Fibroblast of lung (primary cell): ENCODE measurements at regions not wholly inside any gene's neighbourhood (a gene's known extent, or its start where the extent isn't known, plus 50 kb on each side); places are given as distances from the start of the nearest gene placed in this dataset.

Experiments used
- DNase-seq, 2 donors: peaks; one replicate each; pipeline versions ENCODE4 v3.0.0 to v3.0.0-alpha.2; 2010; ENCODE audit warnings: low read depth in 2 of 2
- H2AFZ ChIP-seq: 2 replicates; pipeline ENCODE4 v1.5.1; 2012; ENCODE audit warnings: low read length, control low read depth, inconsistent platforms
- H3K27ac ChIP-seq: 2 replicates; pipeline ENCODE4 v1.5.1; 2011; ENCODE audit warnings: low read length, control low read depth; ENCODE audit not compliant: insufficient read depth
- H3K27me3 ChIP-seq: 2 replicates; pipeline ENCODE4 v1.5.1; 2011; ENCODE audit warnings: mild to moderate bottlenecking, low read length; ENCODE audit not compliant: control insufficient read depth, insufficient read depth
- H3K36me3 ChIP-seq: 2 replicates; pipeline ENCODE4 v1.5.1; 2011; ENCODE audit warnings: low read length; ENCODE audit not compliant: control insufficient read depth, insufficient read depth
- H3K4me1 ChIP-seq: 2 replicates; pipeline ENCODE4 v1.5.1; 2011; ENCODE audit warnings: low read length; ENCODE audit not compliant: control insufficient read depth, insufficient read depth; ENCODE audit errors: extremely low read depth
- H3K4me2 ChIP-seq: 2 replicates; pipeline ENCODE4 v1.5.1; 2011; ENCODE audit warnings: low read length, control low read depth; ENCODE audit not compliant: insufficient read depth; ENCODE audit errors: extremely low read depth
- H3K4me3 ChIP-seq, 4 experiments: fragments of 200-600 bp in 1 of 4; sonication (generic) in 1 of 4; replicated peaks in 1 of 4; 2 replicates each; pipeline ENCODE4 v1.5.1; 2011 to 2016; ENCODE audit warnings: low read length in 4 of 4, low read depth in 3 of 4, mild to moderate bottlenecking in 3 of 4, control low read depth in 2 of 4, inconsistent platforms in 1 of 4, mixed read lengths in 1 of 4; ENCODE audit not compliant: insufficient read depth in 1 of 4; ENCODE audit errors: control extremely low read depth in 1 of 4
- H3K79me2 ChIP-seq: 2 replicates; pipeline ENCODE4 v1.5.1; 2012; ENCODE audit warnings: mild to moderate bottlenecking, low read length, inconsistent platforms; ENCODE audit not compliant: control insufficient read depth, insufficient read depth
- H3K9ac ChIP-seq: 2 replicates; pipeline ENCODE4 v1.5.1; 2011; ENCODE audit warnings: mild to moderate bottlenecking, low read length, control low read depth; ENCODE audit not compliant: insufficient read depth
- H3K9me3 ChIP-seq: 2 replicates; pipeline ENCODE4 v1.5.1; 2012; ENCODE audit warnings: low read depth, low read length; ENCODE audit not compliant: control insufficient read depth, insufficient read depth
- H4K20me1 ChIP-seq: 2 replicates; pipeline ENCODE4 v1.5.1; 2011; ENCODE audit warnings: low read length; ENCODE audit not compliant: control insufficient read depth, insufficient read depth; ENCODE audit errors: extremely low read depth
- EZH2 ChIP-seq: IDR thresholded peaks from 2 replicates; pipeline ENCODE4 v1.5.1; 2012; ENCODE audit warnings: low read length, control low read depth, mild to moderate bottlenecking; ENCODE audit errors: missing control alignments
- TF ChIP-seq, protein P1 (sequence below), 2 donors: IDR thresholded peaks in 1 of 2; conservative IDR thresholded peaks in 1 of 2; 1 replicate in 1 of 2; 2 replicates in 1 of 2; pipeline ENCODE4 v1.5.1; 2011 to 2012; ENCODE audit warnings: low read length in 2 of 2, control low read depth in 1 of 2, inconsistent platforms in 1 of 2, low read depth in 1 of 2, mild to moderate bottlenecking in 1 of 2

GRCh38 chr13:99695857-99696256 is 194.6 kb downstream of the TM9SF2 start:
- Histone ChIP-seq H3K27ac (no peak overlapping the region), H2AFZ (no peak overlapping the region), H4K20me1 (no peaks in the 10 kb centered on the region), H3K9ac (no peak overlapping the region), H3K27me3 (no peaks in the 10 kb centered on the region), H3K9me3 (no peaks in the 10 kb centered on the region), H3K4me2 (no peak overlapping the region), H3K36me3 (no peaks in the 10 kb centered on the region), H3K4me3 (no peak overlapping the region), H3K4me1 (no peaks in the 10 kb centered on the region), H3K79me2 (no peaks in the 10 kb centered on the region)
- no peak for DNase-seq
- TF ChIP-seq, protein P1, sequence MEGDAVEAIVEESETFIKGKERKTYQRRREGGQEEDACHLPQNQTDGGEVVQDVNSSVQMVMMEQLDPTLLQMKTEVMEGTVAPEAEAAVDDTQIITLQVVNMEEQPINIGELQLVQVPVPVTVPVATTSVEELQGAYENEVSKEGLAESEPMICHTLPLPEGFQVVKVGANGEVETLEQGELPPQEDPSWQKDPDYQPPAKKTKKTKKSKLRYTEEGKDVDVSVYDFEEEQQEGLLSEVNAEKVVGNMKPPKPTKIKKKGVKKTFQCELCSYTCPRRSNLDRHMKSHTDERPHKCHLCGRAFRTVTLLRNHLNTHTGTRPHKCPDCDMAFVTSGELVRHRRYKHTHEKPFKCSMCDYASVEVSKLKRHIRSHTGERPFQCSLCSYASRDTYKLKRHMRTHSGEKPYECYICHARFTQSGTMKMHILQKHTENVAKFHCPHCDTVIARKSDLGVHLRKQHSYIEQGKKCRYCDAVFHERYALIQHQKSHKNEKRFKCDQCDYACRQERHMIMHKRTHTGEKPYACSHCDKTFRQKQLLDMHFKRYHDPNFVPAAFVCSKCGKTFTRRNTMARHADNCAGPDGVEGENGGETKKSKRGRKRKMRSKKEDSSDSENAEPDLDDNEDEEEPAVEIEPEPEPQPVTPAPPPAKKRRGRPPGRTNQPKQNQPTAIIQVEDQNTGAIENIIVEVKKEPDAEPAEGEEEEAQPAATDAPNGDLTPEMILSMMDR (conservative IDR thresholded peaks at IDR 0.05 in 1 of 2, IDR thresholded peaks at IDR 0.05 in 1 of 2; ENCODE audit: low read depth in 1 of 2, low read length in 2 of 2) = no peak
- TF ChIP-seq EZH2 = no peak

DNA sequence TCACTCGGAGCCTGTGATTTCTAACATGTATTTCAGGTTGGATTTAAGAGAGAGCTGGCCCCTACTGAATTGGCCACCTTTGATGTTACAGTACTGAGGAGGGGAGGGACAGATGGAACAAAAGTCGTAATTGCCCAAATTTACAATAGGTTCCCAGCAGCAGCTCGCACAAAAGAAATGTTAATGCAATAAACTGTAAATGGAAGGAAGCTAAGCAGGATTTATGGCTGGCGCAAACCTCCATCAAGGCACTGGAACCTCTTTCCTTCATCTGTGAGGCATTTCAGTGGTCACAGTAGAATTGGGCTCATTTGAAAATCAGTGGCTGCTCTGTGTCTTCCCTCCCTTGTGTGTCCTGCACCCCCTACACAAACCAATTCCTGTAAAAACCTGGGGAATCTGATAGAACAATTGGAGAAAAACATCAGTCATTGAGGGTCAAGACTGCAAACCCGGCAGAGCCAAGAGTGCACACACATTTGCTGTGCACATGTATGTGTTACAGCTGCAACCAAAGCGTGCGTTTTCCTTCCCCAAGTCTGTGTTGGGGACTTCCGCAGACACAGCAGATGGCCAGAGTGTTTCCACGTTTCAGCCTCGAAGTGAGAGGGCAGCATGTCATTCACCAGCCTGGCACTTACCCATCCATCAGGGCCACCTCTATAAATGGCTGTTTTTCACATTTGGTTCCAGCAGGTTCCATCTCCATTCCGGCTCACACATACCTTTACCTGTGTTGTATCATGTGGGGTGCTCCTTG is 192.8 kb downstream of the TM9SF2 start:
- Histone ChIP-seq H3K36me3 (no peaks in the 10 kb centered on the region), H3K79me2 (no peaks in the 10 kb centered on the region), H4K20me1 (no peaks in the 10 kb centered on the region), H3K9me3 (no peaks in the 10 kb centered on the region), H3K4me1 (no peaks in the 10 kb centered on the region), H3K4me2 (no peak overlapping the region), H2AFZ (no peak overlapping the region), H3K27ac (no peak overlapping the region), H3K4me3 (no peak overlapping the region), H3K27me3 (no peaks in the 10 kb centered on the region), H3K9ac (no peak overlapping the region)
- DNase-seq = no peak
- TF ChIP-seq, protein P1 (conservative IDR thresholded peaks at IDR 0.05 in 1 of 2, IDR thresholded peaks at IDR 0.05 in 1 of 2; ENCODE audit: low read depth in 1 of 2, low read length in 2 of 2) = no peak
- no peak for TF ChIP-seq EZH2

DNA sequence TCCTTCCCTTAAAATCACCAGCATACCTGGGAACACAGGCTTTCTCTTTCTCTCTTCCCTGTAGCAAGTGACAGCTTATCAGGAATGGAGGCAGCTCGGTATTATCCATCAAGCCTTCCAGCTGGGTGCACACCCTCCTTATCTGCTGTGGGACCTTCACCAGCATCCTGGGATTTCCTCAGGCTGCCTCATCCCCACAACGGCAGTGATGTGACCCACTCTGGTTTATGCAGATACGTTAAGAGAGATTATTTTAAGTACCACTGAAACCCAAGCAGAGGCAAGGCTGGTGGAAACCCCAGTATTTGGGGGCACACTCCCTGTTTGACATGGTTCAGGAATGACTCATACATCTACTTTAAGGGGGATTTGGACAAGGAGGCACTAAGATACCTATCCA is 192.1 kb downstream of the TM9SF2 start:
- H3K36me3 ChIP-seq = no peaks in the 10 kb centered on the region
- no peak for TF ChIP-seq EZH2
- TF ChIP-seq, protein P1 (conservative IDR thresholded peaks at IDR 0.05 in 1 of 2, IDR thresholded peaks at IDR 0.05 in 1 of 2; ENCODE audit: low read depth in 1 of 2, low read length in 2 of 2) = no peak
- no peaks in the 10 kb centered on the region for H3K4me1 ChIP-seq
- H3K4me2 ChIP-seq = no peak overlapping the region
- no peaks in the 10 kb centered on the region for H3K9me3 ChIP-seq
- H4K20me1 ChIP-seq = no peaks in the 10 kb centered on the region
- H3K27ac ChIP-seq = no peak overlapping the region
- no peak overlapping the region for H2AFZ ChIP-seq
- no peak for DNase-seq
- H3K9ac ChIP-seq = no peak overlapping the region
- no peaks in the 10 kb centered on the region for H3K79me2 ChIP-seq
- no peak overlapping the region for H3K4me3 ChIP-seq
- H3K27me3 ChIP-seq = no peaks in the 10 kb centered on the region
